Body of pancreas (tissue), 4 donors: ENCODE measurements at regions not wholly inside any gene's neighbourhood (a gene's known extent, or its start where the extent isn't known, plus 50 kb on each side); places are given as distances from the start of the nearest gene placed in this dataset.

Experiments used
- POLR2A ChIP-seq, 3 donors: fragments of 450-650 bp; IDR thresholded peaks; one replicate each; pipeline ENCODE4 v1.6.1; 2016; ENCODE audit warnings: antibody characterized with exemption in 3 of 3, mild to moderate bottlenecking in 2 of 3
- TF ChIP-seq, protein P1 (sequence below), 7 experiments: fragments of 450-650 bp in 4 of 7; fragments of 200-600 bp in 3 of 7; sonication (generic) in 3 of 7; IDR thresholded peaks; one replicate each; pipeline ENCODE4 v1.5.1; 2016 to 2019; ENCODE audit warnings: antibody characterized with exemption in 7 of 7

DNA sequence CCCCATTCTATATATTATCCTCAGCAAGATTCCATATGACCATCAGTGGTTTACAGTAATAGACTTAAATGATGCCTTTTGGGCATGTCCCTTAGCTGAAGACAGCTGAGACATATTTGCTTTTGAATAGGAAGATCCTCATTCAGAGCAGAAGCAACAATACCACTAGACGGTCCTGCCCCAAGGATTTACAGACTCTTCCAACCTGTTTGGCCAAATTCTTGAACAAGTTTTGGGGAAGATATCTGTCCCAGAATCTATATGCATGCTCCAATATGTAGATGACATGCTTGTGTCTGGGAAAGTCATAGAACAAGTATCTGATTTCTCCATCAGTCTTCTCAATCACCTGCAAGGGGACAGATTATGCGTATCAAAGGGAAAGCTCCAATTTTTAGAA is 137.1 kb upstream of the RMP24 start:
- TF ChIP-seq, protein P1, sequence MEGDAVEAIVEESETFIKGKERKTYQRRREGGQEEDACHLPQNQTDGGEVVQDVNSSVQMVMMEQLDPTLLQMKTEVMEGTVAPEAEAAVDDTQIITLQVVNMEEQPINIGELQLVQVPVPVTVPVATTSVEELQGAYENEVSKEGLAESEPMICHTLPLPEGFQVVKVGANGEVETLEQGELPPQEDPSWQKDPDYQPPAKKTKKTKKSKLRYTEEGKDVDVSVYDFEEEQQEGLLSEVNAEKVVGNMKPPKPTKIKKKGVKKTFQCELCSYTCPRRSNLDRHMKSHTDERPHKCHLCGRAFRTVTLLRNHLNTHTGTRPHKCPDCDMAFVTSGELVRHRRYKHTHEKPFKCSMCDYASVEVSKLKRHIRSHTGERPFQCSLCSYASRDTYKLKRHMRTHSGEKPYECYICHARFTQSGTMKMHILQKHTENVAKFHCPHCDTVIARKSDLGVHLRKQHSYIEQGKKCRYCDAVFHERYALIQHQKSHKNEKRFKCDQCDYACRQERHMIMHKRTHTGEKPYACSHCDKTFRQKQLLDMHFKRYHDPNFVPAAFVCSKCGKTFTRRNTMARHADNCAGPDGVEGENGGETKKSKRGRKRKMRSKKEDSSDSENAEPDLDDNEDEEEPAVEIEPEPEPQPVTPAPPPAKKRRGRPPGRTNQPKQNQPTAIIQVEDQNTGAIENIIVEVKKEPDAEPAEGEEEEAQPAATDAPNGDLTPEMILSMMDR (IDR thresholded peaks at IDR 0.05) = no peak
- TF ChIP-seq POLR2A (IDR thresholded peaks at IDR 0.05) = no peak
